HepG2 (cell line): ENCODE measurements at regions not wholly inside any gene's neighbourhood (a gene's known extent, or its start where the extent isn't known, plus 50 kb on each side); places are given as distances from the start of the nearest gene placed in this dataset.

Experiments used
- ATF7-NPFF ChIP-seq: sonication (generic); formaldehyde crosslinking; IDR thresholded peaks from 2 replicates; pipeline ENCODE4 v1.8.1; 2023; ENCODE audit warnings: mild to moderate bottlenecking, low read depth, missing genetic modification reagents, moderate library complexity
- EZH2 ChIP-seq: conservative IDR thresholded peaks from 2 replicates; pipeline ENCODE4 v1.6.1; 2012; ENCODE audit warnings: mild to moderate bottlenecking, low read depth, low read length, moderate library complexity
- FOXJ3 ChIP-seq: sonication (generic); formaldehyde crosslinking; IDR thresholded peaks from 2 replicates; pipeline ENCODE4 v1.4.0; 2020; ENCODE audit warnings: missing genetic modification reagents, mild to moderate bottlenecking, borderline replicate concordance
- KLF16 ChIP-seq, 2 experiments: sonication (generic) in 1 of 2; formaldehyde crosslinking in 1 of 2; IDR thresholded peaks; 2 replicates each; pipeline versions ENCODE4 v1.6.1 to v1.8.0; 2016 to 2023; ENCODE audit warnings: missing genetic modification reagents in 2 of 2, missing compliant biosample characterization in 1 of 2
- MAFK ChIP-seq, 2 experiments: IDR thresholded peaks in 1 of 2; conservative IDR thresholded peaks in 1 of 2; 2 replicates each; pipeline ENCODE4 v1.6.1; 2011; ENCODE audit warnings: improper control_type of control experiment in 2 of 2, low read length in 2 of 2
- MXI1 ChIP-seq: IDR thresholded peaks from 3 replicates; pipeline ENCODE4 v1.6.1; 2012; ENCODE audit warnings: low read depth, low read length, inconsistent platforms, borderline replicate concordance
- PHF5A ChIP-seq: IDR thresholded peaks from one replicate; pipeline ENCODE4 v1.6.1; 2018; ENCODE audit warnings: low read depth, missing genetic modification reagents; ENCODE audit not compliant: unreplicated experiment
- SMAD3 ChIP-seq: sonication (generic); formaldehyde crosslinking; IDR thresholded peaks from 2 replicates; pipeline ENCODE4 v1.4.0; 2020; ENCODE audit warnings: missing genetic modification reagents
- TF ChIP-seq, protein P1 (sequence below): sonication (generic); formaldehyde crosslinking; IDR thresholded peaks from 2 replicates; pipeline ENCODE4 v1.5.1; 2020; ENCODE audit warnings: missing genetic modification reagents, mild to moderate bottlenecking, borderline replicate concordance
- TF ChIP-seq, protein P2 (sequence below): sonication (generic); formaldehyde crosslinking; IDR thresholded peaks from 2 replicates; pipeline ENCODE4 v1.4.0; 2020; ENCODE audit warnings: mild to moderate bottlenecking, missing genetic modification reagents
- TF ChIP-seq, protein P3 (sequence below): sonication (generic); formaldehyde crosslinking; IDR thresholded peaks from 2 replicates; pipeline ENCODE4 v1.4.0; 2020; ENCODE audit warnings: missing genetic modification reagents

DNA sequence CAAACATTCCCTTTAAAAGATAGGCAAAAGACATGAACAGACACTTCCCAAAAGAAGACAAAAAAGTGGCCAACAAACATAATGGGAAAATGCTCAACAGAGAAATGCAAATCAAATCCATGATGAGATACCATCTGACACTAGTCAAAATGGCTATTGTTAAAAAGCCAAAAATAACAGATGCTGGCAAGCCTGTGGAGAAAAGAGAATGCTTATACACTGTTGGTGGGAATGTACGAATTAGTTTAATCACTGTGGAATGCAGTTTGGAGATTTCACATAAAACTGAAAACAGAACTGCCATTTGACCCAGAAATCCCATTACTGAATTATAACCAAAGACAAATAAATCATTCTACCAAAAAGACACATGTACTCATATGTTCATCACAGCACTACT is 58.3 kb upstream of the WDR41 start:
- TF ChIP-seq PHF5A (no peak), SMAD3 (CRISPR knock-in tag) (no peak), KLF16 (CRISPR knock-in tag; IDR thresholded peaks at IDR 0.05) (no peak), MXI1 (no peak), ATF7-NPFF (CRISPR knock-in tag) (no peak), EZH2 (no peak), FOXJ3 (no peak), MAFK (conservative IDR thresholded peaks at IDR 0.05 in 1 of 2, IDR thresholded peaks at IDR 0.05 in 1 of 2; ENCODE audit: low read length in 2 of 2) (no peak)
- TF ChIP-seq, protein P1, sequence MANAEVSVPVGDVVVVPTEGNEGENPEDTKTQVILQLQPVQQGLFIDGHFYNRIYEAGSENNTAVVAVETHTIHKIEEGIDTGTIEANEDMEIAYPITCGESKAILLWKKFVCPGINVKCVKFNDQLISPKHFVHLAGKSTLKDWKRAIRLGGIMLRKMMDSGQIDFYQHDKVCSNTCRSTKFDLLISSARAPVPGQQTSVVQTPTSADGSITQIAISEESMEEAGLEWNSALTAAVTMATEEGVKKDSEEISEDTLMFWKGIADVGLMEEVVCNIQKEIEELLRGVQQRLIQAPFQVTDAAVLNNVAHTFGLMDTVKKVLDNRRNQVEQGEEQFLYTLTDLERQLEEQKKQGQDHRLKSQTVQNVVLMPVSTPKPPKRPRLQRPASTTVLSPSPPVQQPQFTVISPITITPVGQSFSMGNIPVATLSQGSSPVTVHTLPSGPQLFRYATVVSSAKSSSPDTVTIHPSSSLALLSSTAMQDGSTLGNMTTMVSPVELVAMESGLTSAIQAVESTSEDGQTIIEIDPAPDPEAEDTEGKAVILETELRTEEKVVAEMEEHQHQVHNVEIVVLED = no peak
- TF ChIP-seq, protein P2, sequence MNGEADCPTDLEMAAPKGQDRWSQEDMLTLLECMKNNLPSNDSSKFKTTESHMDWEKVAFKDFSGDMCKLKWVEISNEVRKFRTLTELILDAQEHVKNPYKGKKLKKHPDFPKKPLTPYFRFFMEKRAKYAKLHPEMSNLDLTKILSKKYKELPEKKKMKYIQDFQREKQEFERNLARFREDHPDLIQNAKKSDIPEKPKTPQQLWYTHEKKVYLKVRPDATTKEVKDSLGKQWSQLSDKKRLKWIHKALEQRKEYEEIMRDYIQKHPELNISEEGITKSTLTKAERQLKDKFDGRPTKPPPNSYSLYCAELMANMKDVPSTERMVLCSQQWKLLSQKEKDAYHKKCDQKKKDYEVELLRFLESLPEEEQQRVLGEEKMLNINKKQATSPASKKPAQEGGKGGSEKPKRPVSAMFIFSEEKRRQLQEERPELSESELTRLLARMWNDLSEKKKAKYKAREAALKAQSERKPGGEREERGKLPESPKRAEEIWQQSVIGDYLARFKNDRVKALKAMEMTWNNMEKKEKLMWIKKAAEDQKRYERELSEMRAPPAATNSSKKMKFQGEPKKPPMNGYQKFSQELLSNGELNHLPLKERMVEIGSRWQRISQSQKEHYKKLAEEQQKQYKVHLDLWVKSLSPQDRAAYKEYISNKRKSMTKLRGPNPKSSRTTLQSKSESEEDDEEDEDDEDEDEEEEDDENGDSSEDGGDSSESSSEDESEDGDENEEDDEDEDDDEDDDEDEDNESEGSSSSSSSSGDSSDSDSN (CRISPR knock-in tag) = no peak
- TF ChIP-seq, protein P3, sequence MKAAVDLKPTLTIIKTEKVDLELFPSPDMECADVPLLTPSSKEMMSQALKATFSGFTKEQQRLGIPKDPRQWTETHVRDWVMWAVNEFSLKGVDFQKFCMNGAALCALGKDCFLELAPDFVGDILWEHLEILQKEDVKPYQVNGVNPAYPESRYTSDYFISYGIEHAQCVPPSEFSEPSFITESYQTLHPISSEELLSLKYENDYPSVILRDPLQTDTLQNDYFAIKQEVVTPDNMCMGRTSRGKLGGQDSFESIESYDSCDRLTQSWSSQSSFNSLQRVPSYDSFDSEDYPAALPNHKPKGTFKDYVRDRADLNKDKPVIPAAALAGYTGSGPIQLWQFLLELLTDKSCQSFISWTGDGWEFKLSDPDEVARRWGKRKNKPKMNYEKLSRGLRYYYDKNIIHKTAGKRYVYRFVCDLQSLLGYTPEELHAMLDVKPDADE = no peak
